Keratinocyte (primary cell): ENCODE measurements at regions not wholly inside any gene's neighbourhood (a gene's known extent, or its start where the extent isn't known, plus 50 kb on each side); places are given as distances from the start of the nearest gene placed in this dataset.

Source experiments
- DNase-seq: peaks from one replicate; pipeline ENCODE4 v3.0.0-alpha.2; 2011; ENCODE audit warnings: low read depth, missing footprints, low spot score
- FAIRE-seq: peaks from 2 replicates; lab custom pipeline; 2011; peaks lifted over from hg19 to GRCh38; lab: Jason Lieb, UNC
- H2AFZ ChIP-seq: 2 replicates; pipeline ENCODE4 v1.6.0; 2012; ENCODE audit warnings: low read length, control low read depth, inconsistent platforms; ENCODE audit not compliant: control insufficient read depth
- H3K27ac ChIP-seq: 2 replicates; pipeline ENCODE4 v1.5.1; 2011; ENCODE audit warnings: low read length; ENCODE audit not compliant: control insufficient read depth, insufficient read depth
- H3K27me3 ChIP-seq: 3 replicates; pipeline ENCODE4 v1.6.0; 2011; ENCODE audit warnings: low read length; ENCODE audit not compliant: control insufficient read depth, insufficient read depth; ENCODE audit errors: extremely low read depth
- H3K36me3 ChIP-seq, 2 experiments: 2 replicates in 1 of 2; 3 replicates in 1 of 2; pipeline ENCODE4 v1.5.1; 2011; ENCODE audit warnings: low read length in 2 of 2, mild to moderate bottlenecking in 1 of 2; ENCODE audit not compliant: control insufficient read depth in 2 of 2, insufficient read depth in 2 of 2; ENCODE audit errors: extremely low read depth in 1 of 2
- H3K4me1 ChIP-seq: 3 replicates; pipeline ENCODE4 v1.5.1; 2011; ENCODE audit warnings: low read length; ENCODE audit not compliant: control insufficient read depth, insufficient read depth; ENCODE audit errors: extremely low read depth
- H3K4me2 ChIP-seq: 3 replicates; pipeline ENCODE4 v1.6.0; 2011; ENCODE audit warnings: low read depth, low read length; ENCODE audit not compliant: control insufficient read depth, insufficient read depth; ENCODE audit errors: extremely low read depth
- H3K4me3 ChIP-seq, 3 experiments: fragments of 200-600 bp in 1 of 3; sonication (generic) in 1 of 3; 2 replicates in 2 of 3; 3 replicates in 1 of 3; pipeline ENCODE4 v1.5.1; 2011 to 2016; ENCODE audit warnings: low read length in 3 of 3, mild to moderate bottlenecking in 3 of 3, control low read depth in 2 of 3, inconsistent platforms in 1 of 3, low read depth in 1 of 3, mixed read lengths in 1 of 3, mixed run types in 1 of 3, moderate library complexity in 1 of 3; ENCODE audit not compliant: control insufficient read depth in 2 of 3, insufficient read depth in 2 of 3; ENCODE audit errors: extremely low read depth in 1 of 3
- H3K79me2 ChIP-seq: 2 replicates; pipeline ENCODE4 v1.6.0; 2012; ENCODE audit warnings: low read length; ENCODE audit not compliant: control insufficient read depth, insufficient read depth
- H3K9ac ChIP-seq: 3 replicates; pipeline ENCODE4 v1.6.0; 2011; ENCODE audit warnings: low read length; ENCODE audit not compliant: control insufficient read depth, insufficient read depth; ENCODE audit errors: extremely low read depth
- H3K9me1 ChIP-seq: 3 replicates; pipeline ENCODE4 v1.6.0; 2011; ENCODE audit warnings: low read length; ENCODE audit not compliant: control insufficient read depth, insufficient read depth; ENCODE audit errors: extremely low read depth
- H3K9me3 ChIP-seq: 2 replicates; pipeline ENCODE4 v1.5.1; 2012; ENCODE audit warnings: low read depth, low read length; ENCODE audit not compliant: control insufficient read depth
- H4K20me1 ChIP-seq: 3 replicates; pipeline ENCODE4 v1.6.0; 2011; ENCODE audit warnings: low read length; ENCODE audit not compliant: control insufficient read depth, insufficient read depth; ENCODE audit errors: extremely low read depth
- CTCF ChIP-seq, 3 experiments: IDR thresholded peaks in 1 of 3; conservative IDR thresholded peaks in 1 of 3; optimal IDR thresholded peaks in 1 of 3; 2 replicates in 2 of 3; 3 replicates in 1 of 3; pipeline versions ENCODE3 to v1.5.1; 2011; ENCODE audit warnings: low read length in 3 of 3, mild to moderate bottlenecking in 3 of 3, moderate library complexity in 2 of 3, control low read depth in 1 of 3, inconsistent platforms in 1 of 3; ENCODE audit not compliant: insufficient read depth in 2 of 3; ENCODE audit errors: extremely low read depth in 1 of 3
- EZH2 ChIP-seq: IDR thresholded peaks from one replicate; pipeline ENCODE4 v1.6.1; 2012; ENCODE audit warnings: inconsistent platforms, mild to moderate bottlenecking, low read length, moderate library complexity
- dilution Hi-C: fragments of 300-500 bp; cut with MboI; formaldehyde crosslinking; loops from one replicate; pipeline ENCODE4 v1.7.0; 2020; ENCODE audit warnings: low sequenced_read_pairs; ENCODE audit not compliant: extremely low pct_ligation_motif_present

GRCh38 chr3:66606126-66606525 is 105.3 kb upstream of the LRIG1 start:
- dilution Hi-C loops, result no loop called here

GRCh38 chr3:66606868-66607267 is 106.0 kb upstream of the LRIG1 start:
- no peaks in the 10 kb centered on the region for H3K27me3 ChIP-seq
- no peaks in the 10 kb centered on the region for H3K79me2 ChIP-seq
- no peak for DNase-seq
- H3K4me2 ChIP-seq, result no peak overlapping the region
- H3K27ac ChIP-seq, result no peak overlapping the region
- no peak overlapping the region for H3K9ac ChIP-seq
- TF ChIP-seq EZH2, result no peak
- TF ChIP-seq CTCF (optimal IDR thresholded peaks at IDR 0.05 in 1 of 3, IDR thresholded peaks at IDR 0.05 in 1 of 3, conservative IDR thresholded peaks at IDR 0.05 in 1 of 3; ENCODE audit: extremely low read depth in 1 of 3, insufficient read depth in 2 of 3, low read length in 3 of 3), result no peak
- no peaks in the 10 kb centered on the region for H3K36me3 ChIP-seq
- peaks cover 16% of the 10 kb centered on the region for H3K4me1 ChIP-seq
- H3K4me3 ChIP-seq, result no peak overlapping the region
- no peak for FAIRE-seq
- no peaks in the 10 kb centered on the region for H3K9me1 ChIP-seq
- H2AFZ ChIP-seq, result no peak overlapping the region
- H4K20me1 ChIP-seq, result no peaks in the 10 kb centered on the region
- no peaks in the 10 kb centered on the region for H3K9me3 ChIP-seq
- dilution Hi-C loops, result no loop called here

More at GRCh38 chr3:66606126-66606525, 105.3 kb upstream of the LRIG1 start:
- Histone ChIP-seq H2AFZ (no peak overlapping the region), H3K9me1 (no peaks in the 10 kb centered on the region), H3K36me3 (no peaks in the 10 kb centered on the region), H3K4me2 (no peak overlapping the region), H3K4me1 (peaks cover 16% of the 10 kb centered on the region), H4K20me1 (no peaks in the 10 kb centered on the region), H3K4me3 (no peak overlapping the region), H3K9me3 (no peaks in the 10 kb centered on the region), H3K27ac (no peak overlapping the region), H3K9ac (no peak overlapping the region), H3K27me3 (no peaks in the 10 kb centered on the region), H3K79me2 (no peaks in the 10 kb centered on the region)
- DNase-seq (no peak), FAIRE-seq (no peak)
- no peak for TF ChIP-seq CTCF (optimal IDR thresholded peaks at IDR 0.05 in 1 of 3, IDR thresholded peaks at IDR 0.05 in 1 of 3, conservative IDR thresholded peaks at IDR 0.05 in 1 of 3; ENCODE audit: extremely low read depth in 1 of 3, insufficient read depth in 2 of 3, low read length in 3 of 3)
- no peak for TF ChIP-seq EZH2
